ENCODE measurements at regions not wholly inside any gene's neighbourhood (a gene's known extent, or its start where the extent isn't known, plus 50 kb on each side); places are given as distances from the start of the nearest gene placed in this dataset.

- no peak for TF ChIP-seq CTCF (IDR thresholded peaks at IDR 0.05; ENCODE audit: low read depth, low read length)
- in situ Hi-C loops (cut with HindIII; ENCODE audit: low sequenced_read_pairs), result no loop called here
Measured at GRCh38 chr6:14934013-14934412, 311.9 kb upstream of the JARID2 start.

DNA sequence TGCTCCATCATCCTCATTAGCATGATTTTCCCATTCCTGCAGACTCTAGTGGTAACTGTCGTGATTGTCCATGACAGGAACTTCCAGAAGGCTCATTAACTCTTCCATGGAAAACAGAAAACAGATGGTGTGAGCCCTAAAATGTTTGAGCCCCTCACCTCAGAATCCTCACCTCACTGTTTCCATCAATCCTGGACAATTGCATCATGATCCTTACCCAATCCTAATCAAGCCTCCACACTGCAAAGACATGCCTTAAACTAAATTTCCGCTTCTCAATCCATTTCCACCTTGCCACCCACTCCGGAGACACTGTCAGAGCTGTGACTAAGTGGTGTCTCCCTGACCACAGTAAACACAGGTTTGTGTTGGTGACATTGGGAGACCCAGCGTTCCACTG is 311.0 kb upstream of the JARID2 start:
- no peak overlapping the region for H3K4me3 ChIP-seq (ENCODE audit: low read depth, low read length)
- in situ Hi-C loops (cut with HindIII; ENCODE audit: low sequenced_read_pairs), result no loop called here
- no peak for DNase-seq (ENCODE audit: low read depth, low spot score)
- no peak for TF ChIP-seq CTCF (IDR thresholded peaks at IDR 0.05; ENCODE audit: low read depth, low read length)

More at GRCh38 chr6:14934013-14934412, 311.9 kb upstream of the JARID2 start:
- DNase-seq (ENCODE audit: low read depth, low spot score), result no peak
- H3K4me3 ChIP-seq (ENCODE audit: low read depth, low read length), result no peak overlapping the region

DNA sequence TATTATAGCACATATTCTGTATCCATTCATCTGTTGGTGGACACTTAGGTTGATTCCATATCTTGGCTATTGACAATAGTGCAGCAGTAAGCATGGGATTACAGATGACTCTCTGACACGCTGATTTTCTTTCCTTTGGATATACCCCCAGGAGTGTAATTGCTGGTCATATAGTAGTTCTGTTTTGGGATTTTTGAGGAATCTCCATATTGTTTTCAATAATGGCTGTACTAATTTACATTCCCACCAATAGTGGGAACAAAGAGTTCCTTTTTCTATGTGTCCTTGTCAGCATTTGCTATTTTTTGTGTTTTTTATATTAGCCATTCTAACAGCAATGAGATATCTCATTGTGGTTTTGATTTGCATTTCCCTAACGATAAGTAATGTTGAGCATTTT is 309.0 kb upstream of the JARID2 start:
- no peak for TF ChIP-seq CTCF (IDR thresholded peaks at IDR 0.05; ENCODE audit: low read depth, low read length)
- in situ Hi-C loops (cut with HindIII; ENCODE audit: low sequenced_read_pairs), result no loop called here
- no peak overlapping the region for H3K4me3 ChIP-seq (ENCODE audit: low read depth, low read length)
- no peak for DNase-seq (ENCODE audit: low read depth, low spot score)

GRCh38 chr6:14943116-14943515 is 302.8 kb upstream of the JARID2 start:
- in situ Hi-C loops (cut with HindIII; ENCODE audit: low sequenced_read_pairs), result no loop called here
- no peak for DNase-seq (ENCODE audit: low read depth, low spot score)
- no peak for TF ChIP-seq CTCF (IDR thresholded peaks at IDR 0.05; ENCODE audit: low read depth, low read length)
- no peak overlapping the region for H3K4me3 ChIP-seq (ENCODE audit: low read depth, low read length)

- in situ Hi-C loops (cut with HindIII; ENCODE audit: low sequenced_read_pairs), result no loop called here
- no peak for TF ChIP-seq CTCF (IDR thresholded peaks at IDR 0.05; ENCODE audit: low read depth, low read length)
- no peak for DNase-seq (ENCODE audit: low read depth, low spot score)
- H3K4me3 ChIP-seq (ENCODE audit: low read depth, low read length), result no peak overlapping the region
Measured at GRCh38 chr6:14944593-14944992, 301.3 kb upstream of the JARID2 start.

- in situ Hi-C loops (cut with HindIII; ENCODE audit: low sequenced_read_pairs), result no loop called here
- TF ChIP-seq CTCF (IDR thresholded peaks at IDR 0.05; ENCODE audit: low read depth, low read length), result no peak
- no peak for DNase-seq (ENCODE audit: low read depth, low spot score)
- H3K4me3 ChIP-seq (ENCODE audit: low read depth, low read length), result no peak overlapping the region
Measured at GRCh38 chr6:14945461-14946185, 300.2 kb upstream of the JARID2 start.

All from astrocyte of the spinal cord (primary cell).